GM20431 (cell line): ENCODE measurements at regions not wholly inside any gene's neighbourhood (a gene's known extent, or its start where the extent isn't known, plus 50 kb on each side); places are given as distances from the start of the nearest gene placed in this dataset.

Experiments
- in situ Hi-C: fragments of 300-500 bp; cut with MseI, MboI; formaldehyde crosslinking; loops from one replicate; pipeline ENCODE4 v1.15.0; 2020; ENCODE audit warnings: low sequenced_read_pairs; ENCODE audit not compliant: unreplicated experiment

- in situ Hi-C loops, result no loop called here
Observed at GRCh38 chr4:129604632-129605255, 508.8 kb downstream of the C4orf33 start.

GRCh38 chr4:129614611-129615010 is 518.7 kb downstream of the C4orf33 start:
- in situ Hi-C loops, result no loop called here

GRCh38 chr4:129622566-129622965 is 526.6 kb downstream of the C4orf33 start:
- in situ Hi-C loops, result no loop called here

GRCh38 chr4:129623233-129623875 is 527.4 kb downstream of the C4orf33 start:
- in situ Hi-C loops, result no loop called here

GRCh38 chr4:129641179-129641578 is 545.2 kb downstream of the C4orf33 start:
- in situ Hi-C loops, result loop anchor here (25.0 kb wide), 1 partner anchor 279 kb away; no protein-coding TSS in a partner anchor

GRCh38 chr4:129645461-129645860 is 549.5 kb downstream of the C4orf33 start:
- in situ Hi-C loops, result loop anchor here (25.0 kb wide), 1 partner anchor 283 kb away; no protein-coding TSS in a partner anchor

- in situ Hi-C loops, result no loop called here
Observed at GRCh38 chr4:129668092-129668491, 572.1 kb downstream of the C4orf33 start.

- in situ Hi-C loops, result no loop called here
Observed at GRCh38 chr4:129672941-129673340, 577.0 kb downstream of the C4orf33 start.

- in situ Hi-C loops, result no loop called here
Observed at GRCh38 chr4:129675036-129675435, 579.1 kb downstream of the C4orf33 start.

- in situ Hi-C loops, result no loop called here
Observed at GRCh38 chr4:129676934-129677333, 581.0 kb downstream of the C4orf33 start.

- in situ Hi-C loops, result no loop called here
Observed at GRCh38 chr4:129682586-129682985, 586.6 kb downstream of the C4orf33 start.

GRCh38 chr4:129707949-129708348 is 612.0 kb downstream of the C4orf33 start:
- in situ Hi-C loops, result no loop called here

- in situ Hi-C loops, result no loop called here
Observed at GRCh38 chr4:129708784-129709183, 612.8 kb downstream of the C4orf33 start.

- in situ Hi-C loops, result no loop called here
Observed at GRCh38 chr4:129738175-129738574, 642.2 kb downstream of the C4orf33 start.

- in situ Hi-C loops, result no loop called here
Observed at GRCh38 chr4:129747756-129748155, 651.8 kb downstream of the C4orf33 start.

GRCh38 chr4:129748991-129749390 is 653.0 kb downstream of the C4orf33 start:
- in situ Hi-C loops, result no loop called here

- in situ Hi-C loops, result no loop called here
Observed at GRCh38 chr4:129751646-129752045, 655.7 kb downstream of the C4orf33 start.

- in situ Hi-C loops, result no loop called here
Observed at GRCh38 chr4:129783596-129783995, 687.6 kb downstream of the C4orf33 start.

GRCh38 chr4:129788486-129788885 is 692.5 kb downstream of the C4orf33 start:
- in situ Hi-C loops, result no loop called here

GRCh38 chr4:129804461-129804981 is 708.6 kb downstream of the C4orf33 start:
- in situ Hi-C loops, result no loop called here

- in situ Hi-C loops, result no loop called here
Observed at GRCh38 chr4:129806986-129807385, 711.0 kb downstream of the C4orf33 start.

GRCh38 chr4:129808242-129808641 is 712.3 kb downstream of the C4orf33 start:
- in situ Hi-C loops, result no loop called here
